Upper lobe of right lung (tissue), 1 donor: ENCODE measurements at regions not wholly inside any gene's neighbourhood (a gene's known extent, or its start where the extent isn't known, plus 50 kb on each side); places are given as distances from the start of the nearest gene placed in this dataset.

Experiments used
- ATAC-seq: fragments of 200-7000 bp; cut with Tn5 transposase; one replicate; pipeline ENCODE4 v1.9.1; 2020; ENCODE audit warnings: mild to moderate bottlenecking, moderate library complexity
- DNase-seq: peaks from one replicate; pipeline ENCODE4 v3.0.0-alpha.2; 2020
- H3K27ac ChIP-seq: fragments of 200-600 bp; one replicate; pipeline ENCODE4 v1.8.0; 2022
- H3K27me3 ChIP-seq: fragments of 200-600 bp; one replicate; pipeline ENCODE4 v1.8.0; 2022; ENCODE audit warnings: mild to moderate bottlenecking
- H3K36me3 ChIP-seq: fragments of 200-600 bp; one replicate; pipeline ENCODE4 v1.8.0; 2022
- H3K4me1 ChIP-seq: fragments of 200-600 bp; one replicate; pipeline ENCODE4 v1.8.0; 2022
- H3K4me3 ChIP-seq: fragments of 200-600 bp; one replicate; pipeline ENCODE4 v1.8.0; 2022; ENCODE audit warnings: mild to moderate bottlenecking
- H3K9me3 ChIP-seq: fragments of 200-600 bp; one replicate; pipeline ENCODE4 v1.8.0; 2022
- CTCF ChIP-seq: fragments of 200-600 bp; IDR thresholded peaks from one replicate; pipeline ENCODE4 v1.8.0; 2022; ENCODE audit warnings: antibody characterized with exemption
- intact Hi-C: fragments of 100-400 bp; cut with DNase I; formaldehyde crosslinking; loops from one replicate; pipeline ENCODE4 v1.11.0; 2022
- donor health status: DM: no; HTN: yes; CAD: no; lungs with severe emphysema.

- peaks cover 24% of the 10 kb centered on the region for H3K27me3 ChIP-seq
- TF ChIP-seq CTCF, result no peak
- ATAC-seq (peak; percentile 86), DNase-seq (peak; percentile 77)
- H3K36me3 ChIP-seq, result no peaks in the 10 kb centered on the region
- H3K27ac ChIP-seq, result no peak overlapping the region
- no peaks in the 10 kb centered on the region for H3K9me3 ChIP-seq
- H3K4me3 ChIP-seq, result peak overlapping the region; percentile 10
- intact Hi-C loops, result no loop called here
- H3K4me1 ChIP-seq, result peaks cover 12% of the 10 kb centered on the region
Measured at GRCh38 chr2:16012626-16013358, 72.4 kb downstream of the MYCN start.

DNA sequence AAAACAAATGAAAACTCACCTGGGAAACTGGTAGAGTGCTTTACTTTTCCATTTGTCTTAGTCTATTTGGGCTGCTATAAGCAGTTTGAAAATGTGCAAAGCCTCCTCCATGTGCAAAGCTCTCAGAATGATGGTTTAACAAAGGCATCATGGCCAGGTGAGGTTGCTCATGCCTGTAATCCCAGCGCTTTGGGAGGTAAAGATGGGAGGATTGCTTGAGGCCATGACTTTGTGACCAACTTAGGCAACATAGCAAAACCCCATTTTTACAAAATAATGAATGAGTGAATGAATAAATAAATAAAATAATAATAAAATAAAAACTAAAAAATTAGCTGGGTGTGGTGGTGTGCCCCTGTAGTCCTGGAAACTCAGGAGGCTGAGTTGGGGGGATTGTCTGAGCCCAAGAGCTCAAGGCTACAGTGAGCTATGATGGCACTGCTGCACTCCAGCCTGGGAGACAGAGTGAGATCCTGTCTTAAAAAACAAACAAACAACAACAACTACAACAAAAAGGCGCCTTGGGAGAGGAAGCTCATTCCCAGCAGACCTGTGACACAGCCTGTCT is 71.8 kb downstream of the MYCN start:
- Histone ChIP-seq H3K27me3 (peaks cover 24% of the 10 kb centered on the region), H3K36me3 (no peaks in the 10 kb centered on the region), H3K27ac (no peak overlapping the region), H3K4me1 (peaks cover 12% of the 10 kb centered on the region), H3K4me3 (no peak overlapping the region), H3K9me3 (no peaks in the 10 kb centered on the region)
- ATAC-seq, result no peak
- intact Hi-C loops, result no loop called here
- no peak for DNase-seq
- no peak for TF ChIP-seq CTCF

DNA sequence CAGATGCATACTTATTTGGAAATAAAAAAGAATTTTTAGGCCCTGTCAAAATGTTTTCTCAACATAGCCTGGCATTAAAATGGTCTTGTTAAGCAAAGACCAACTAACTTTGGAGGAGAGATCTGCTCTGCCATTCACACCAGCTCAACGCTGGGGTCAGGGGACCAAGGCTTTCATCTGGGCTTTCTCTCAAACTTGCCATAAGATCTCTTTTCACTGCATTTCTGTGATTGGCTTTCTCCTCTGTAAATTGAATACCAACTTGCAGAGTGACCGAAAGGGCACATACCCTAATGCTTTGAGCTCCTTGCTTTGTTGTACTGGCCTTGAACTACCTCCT is 71.2 kb downstream of the MYCN start:
- Histone ChIP-seq H3K9me3 (no peaks in the 10 kb centered on the region), H3K36me3 (no peaks in the 10 kb centered on the region), H3K27me3 (peaks cover 24% of the 10 kb centered on the region), H3K4me3 (no peak overlapping the region), H3K27ac (no peak overlapping the region), H3K4me1 (peaks cover 12% of the 10 kb centered on the region)
- DNase-seq (no peak), ATAC-seq (no peak)
- intact Hi-C loops, result no loop called here
- TF ChIP-seq CTCF, result no peak

DNA sequence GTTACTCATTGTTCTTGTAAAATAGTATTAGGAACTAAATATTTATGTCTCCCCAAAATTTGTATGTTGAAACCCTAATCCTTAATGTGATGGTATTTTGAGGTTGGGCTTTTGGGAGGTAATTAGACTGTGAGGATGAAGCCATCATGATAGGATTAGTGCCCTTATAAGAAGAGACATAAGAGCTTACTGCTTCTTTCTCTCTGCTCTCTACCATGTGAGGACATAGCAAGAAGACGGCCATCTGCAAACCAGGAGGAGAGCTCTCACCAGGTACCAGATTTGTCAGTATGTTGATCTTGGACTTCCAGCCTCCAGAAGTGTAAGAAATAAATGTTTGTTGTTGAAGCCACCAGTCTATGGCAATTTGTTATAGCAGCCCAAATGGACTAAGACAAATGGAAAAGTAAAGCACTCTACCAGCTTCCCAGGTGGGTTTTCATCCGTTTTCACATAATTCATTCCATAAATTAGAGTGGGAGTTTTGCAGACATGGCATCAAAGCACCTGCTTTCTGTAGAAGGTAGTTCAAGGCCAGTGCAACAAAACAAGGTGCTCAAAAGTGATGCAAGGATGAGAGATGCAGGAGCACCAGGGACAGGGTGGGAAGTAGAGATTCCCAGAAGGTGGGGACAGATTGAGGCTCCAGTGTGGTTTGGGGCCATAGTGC is 70.7 kb downstream of the MYCN start:
- Histone ChIP-seq H3K27ac (no peak overlapping the region), H3K4me1 (peaks cover 12% of the 10 kb centered on the region), H3K4me3 (no peak overlapping the region), H3K27me3 (peaks cover 24% of the 10 kb centered on the region), H3K36me3 (no peaks in the 10 kb centered on the region), H3K9me3 (no peaks in the 10 kb centered on the region)
- ATAC-seq (no peak), DNase-seq (no peak)
- TF ChIP-seq CTCF, result no peak
- intact Hi-C loops, result no loop called here

- Histone ChIP-seq H3K27me3 (peaks cover 24% of the 10 kb centered on the region), H3K4me1 (peaks cover 12% of the 10 kb centered on the region), H3K9me3 (no peaks in the 10 kb centered on the region), H3K27ac (no peak overlapping the region), H3K4me3 (no peak overlapping the region), H3K36me3 (no peaks in the 10 kb centered on the region)
- no peak for ATAC-seq
- TF ChIP-seq CTCF, result no peak
- DNase-seq, result no peak
- intact Hi-C loops, result no loop called here
Measured at GRCh38 chr2:16010011-16010410, 69.7 kb downstream of the MYCN start.
